PC-9 (cell line): ENCODE measurements at regions not wholly inside any gene's neighbourhood (a gene's known extent, or its start where the extent isn't known, plus 50 kb on each side); places are given as distances from the start of the nearest gene placed in this dataset.

Experiments
- EZH2 ChIP-seq: fragments of 200-600 bp; sonication (generic); IDR thresholded peaks from 2 replicates; pipeline ENCODE4 v1.8.0; 2017; ENCODE audit warnings: antibody characterized with exemption, low read depth
- TF ChIP-seq, protein P1 (sequence below): fragments of 200-600 bp; sonication (generic); conservative IDR thresholded peaks from 2 replicates; pipeline ENCODE4 v1.6.1; 2017; ENCODE audit warnings: mixed run types, antibody characterized with exemption, mild to moderate bottlenecking, moderate library complexity

DNA sequence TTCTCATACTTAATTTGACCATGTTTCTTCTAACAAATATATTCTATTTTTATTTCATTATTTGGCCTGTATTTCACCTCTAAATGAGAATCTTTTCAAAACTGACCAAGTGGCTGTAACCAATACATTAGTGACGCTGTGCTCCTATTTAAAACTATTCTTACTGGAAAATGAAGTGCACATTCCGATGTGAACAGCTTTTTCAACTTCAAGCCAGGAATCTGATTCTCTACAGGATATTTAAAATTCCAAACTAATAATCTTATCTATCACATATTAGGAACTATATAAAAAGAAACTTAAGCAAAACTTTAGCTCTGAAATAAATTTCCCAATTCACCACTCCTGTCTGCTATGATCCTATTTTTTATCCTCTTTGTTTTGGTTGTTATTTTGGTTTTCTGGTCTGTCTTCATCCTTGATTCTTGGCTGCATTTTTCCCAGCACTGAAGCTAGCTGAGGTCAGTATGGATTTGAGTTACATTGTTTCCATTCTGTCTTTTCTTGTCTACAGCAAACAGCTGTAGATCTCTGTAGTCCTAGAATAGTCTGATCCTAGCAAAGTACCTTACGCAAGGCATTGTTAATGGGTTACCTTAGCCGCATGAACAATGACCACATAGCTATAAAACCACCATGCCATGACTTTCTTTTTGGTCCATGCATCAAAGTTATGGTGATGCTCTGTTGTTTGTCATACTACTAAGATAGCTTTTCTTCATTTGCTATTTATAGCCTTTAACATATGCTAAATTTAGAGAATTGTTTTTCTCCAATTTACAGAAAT lies 748.6 kb upstream of the SPRY2 start:
- TF ChIP-seq, protein P1, sequence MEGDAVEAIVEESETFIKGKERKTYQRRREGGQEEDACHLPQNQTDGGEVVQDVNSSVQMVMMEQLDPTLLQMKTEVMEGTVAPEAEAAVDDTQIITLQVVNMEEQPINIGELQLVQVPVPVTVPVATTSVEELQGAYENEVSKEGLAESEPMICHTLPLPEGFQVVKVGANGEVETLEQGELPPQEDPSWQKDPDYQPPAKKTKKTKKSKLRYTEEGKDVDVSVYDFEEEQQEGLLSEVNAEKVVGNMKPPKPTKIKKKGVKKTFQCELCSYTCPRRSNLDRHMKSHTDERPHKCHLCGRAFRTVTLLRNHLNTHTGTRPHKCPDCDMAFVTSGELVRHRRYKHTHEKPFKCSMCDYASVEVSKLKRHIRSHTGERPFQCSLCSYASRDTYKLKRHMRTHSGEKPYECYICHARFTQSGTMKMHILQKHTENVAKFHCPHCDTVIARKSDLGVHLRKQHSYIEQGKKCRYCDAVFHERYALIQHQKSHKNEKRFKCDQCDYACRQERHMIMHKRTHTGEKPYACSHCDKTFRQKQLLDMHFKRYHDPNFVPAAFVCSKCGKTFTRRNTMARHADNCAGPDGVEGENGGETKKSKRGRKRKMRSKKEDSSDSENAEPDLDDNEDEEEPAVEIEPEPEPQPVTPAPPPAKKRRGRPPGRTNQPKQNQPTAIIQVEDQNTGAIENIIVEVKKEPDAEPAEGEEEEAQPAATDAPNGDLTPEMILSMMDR, result no peak
- no peak for TF ChIP-seq EZH2
